Transverse colon (tissue), 4 donors: ENCODE measurements at regions not wholly inside any gene's neighbourhood (a gene's known extent, or its start where the extent isn't known, plus 50 kb on each side); places are given as distances from the start of the nearest gene placed in this dataset.

ENCODE experiments used
- CTCF ChIP-seq, 5 experiments: fragments of 200-600 bp in 3 of 5; fragments of 450-650 bp in 2 of 5; sonication (generic) in 3 of 5; IDR thresholded peaks; 1 replicate in 2 of 5; 2 replicates in 3 of 5; pipeline ENCODE4 v1.5.1; 2016 to 2017; ENCODE audit warnings: antibody characterized with exemption in 5 of 5, inconsistent platforms in 3 of 5, mild to moderate bottlenecking in 2 of 5, moderate library complexity in 1 of 5
- EP300 ChIP-seq: sonication (generic); formaldehyde crosslinking; IDR thresholded peaks from one replicate; pipeline ENCODE4 v1.6.1; 2017; ENCODE audit warnings: antibody characterized with exemption, low read depth
- POLR2A ChIP-seq: fragments of 450-650 bp; IDR thresholded peaks from one replicate; pipeline ENCODE4 v1.6.1; 2016; ENCODE audit warnings: antibody characterized with exemption, mild to moderate bottlenecking, moderate library complexity
- POLR2AphosphoS5 ChIP-seq, 3 donors: sonication (generic); formaldehyde crosslinking; IDR thresholded peaks; one replicate each; pipeline ENCODE4 v1.6.1; 2016; ENCODE audit warnings: antibody characterized with exemption in 3 of 3

GRCh38 chr15:92831655-92832328 lies 68.3 kb upstream of the CHD2 start:
- TF ChIP-seq CTCF (IDR thresholded peaks at IDR 0.05) (no peak), POLR2A (peak; percentile 85), POLR2AphosphoS5 (IDR thresholded peaks at IDR 0.05) (peak; percentile 86 to 91 (median 91)), EP300 (no peak)
